ENCODE measurements at regions not wholly inside any gene's neighbourhood (a gene's known extent, or its start where the extent isn't known, plus 50 kb on each side); places are given as distances from the start of the nearest gene placed in this dataset.

DNA sequence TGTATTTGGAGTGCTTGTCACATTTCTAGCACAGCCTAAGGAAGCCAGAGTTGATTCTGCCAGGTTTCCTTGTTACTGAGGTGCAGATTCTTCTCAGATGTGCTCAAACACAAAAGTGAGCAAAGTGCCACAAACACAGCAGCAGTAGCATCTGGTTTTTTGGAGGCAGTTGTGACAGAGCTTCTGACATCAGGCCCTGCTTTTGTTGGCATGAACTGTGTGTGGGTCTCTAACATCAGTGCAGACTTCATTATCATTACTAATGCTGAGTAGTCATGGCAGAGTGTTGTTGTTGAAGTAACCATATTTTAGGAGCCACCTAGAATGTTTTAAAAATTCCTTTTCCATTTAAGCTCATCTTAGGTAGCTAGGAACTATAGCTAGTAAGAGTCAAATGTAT is 656.6 kb downstream of the ANKRD50 start:
- DNase-seq (ENCODE audit: low spot score), result no peak
- TF ChIP-seq EZH2phosphoT487 (IDR thresholded peaks at IDR 0.05; ENCODE audit: borderline replicate concordance, low read depth, low read length), result no peak
- TF ChIP-seq CTCF (conservative IDR thresholded peaks at IDR 0.05; ENCODE audit: low read length), result no peak
- intact Hi-C loops (cut with micrococcal nuclease; ENCODE audit: unreplicated experiment), result no loop called here
- BruUV-seq (replicated peaks), result no TSS peak
- ChIA-PET CTCF (ENCODE audit: unreplicated experiment) (no interaction called here), POLR2A (no interaction called here)
- no peak overlapping the region for H2AFZ ChIP-seq (ENCODE audit: low read length)
- no peaks in the 10 kb centered on the region for H3K36me3 ChIP-seq (ENCODE audit: insufficient read depth, low read length)
- H4K20me1 ChIP-seq (ENCODE audit: insufficient read depth, low read length), result no peaks in the 10 kb centered on the region
- no peaks in the 10 kb centered on the region for H3K9me2 ChIP-seq (ENCODE audit: insufficient read depth, low read length)
- H3K9me3 ChIP-seq (ENCODE audit: low read length), result no peaks in the 10 kb centered on the region
- no peak overlapping the region for H3K4me3 ChIP-seq (ENCODE audit: low read depth, low read length, poor library complexity, severe bottlenecking)
- H3K27ac ChIP-seq (ENCODE audit: low read depth, low read length, poor library complexity, severe bottlenecking), result no peak overlapping the region
- H3K4me1 ChIP-seq (ENCODE audit: insufficient read depth, low read length, poor library complexity, severe bottlenecking), result peaks cover 9% of the 10 kb centered on the region
- no peak overlapping the region for H3K4me2 ChIP-seq (ENCODE audit: low read length)
- H3K79me2 ChIP-seq (ENCODE audit: insufficient read depth, low read depth, low read length), result no peaks in the 10 kb centered on the region

DNA sequence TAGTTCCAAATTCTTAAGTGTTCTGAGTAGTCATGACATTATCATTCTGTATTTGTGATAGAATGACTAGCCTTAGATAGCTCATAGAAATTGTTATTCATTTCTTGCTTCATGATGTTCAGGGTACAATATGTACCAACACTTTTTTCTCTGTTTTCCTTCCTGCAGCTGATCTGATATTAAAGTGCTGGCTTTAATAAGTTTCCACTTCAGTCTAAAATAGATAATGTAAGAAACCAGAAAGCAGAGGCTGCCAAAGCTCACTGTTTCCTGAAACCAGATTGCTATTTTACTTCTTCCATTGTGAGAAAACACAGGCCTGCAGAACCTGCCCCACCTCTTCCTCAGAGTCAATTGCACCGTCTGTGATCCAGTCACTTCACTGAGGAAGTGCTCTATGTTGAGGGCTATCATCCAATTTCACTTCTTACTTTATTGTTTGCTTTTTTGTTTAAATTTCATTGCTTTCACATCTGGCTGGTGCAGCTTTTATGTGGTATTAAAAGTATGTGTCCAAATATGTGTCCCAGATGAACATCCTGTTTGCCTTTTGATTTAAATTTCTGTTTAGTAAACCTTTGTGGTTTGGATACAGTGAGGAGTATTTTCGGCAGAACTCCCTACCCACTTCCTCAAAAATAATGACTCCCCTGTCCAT is 652.1 kb downstream of the ANKRD50 start:
- H3K36me3 ChIP-seq (ENCODE audit: insufficient read depth, low read length), result no peaks in the 10 kb centered on the region
- BruUV-seq (replicated peaks), result no TSS peak
- no peaks in the 10 kb centered on the region for H3K9me3 ChIP-seq (ENCODE audit: low read length)
- H3K4me3 ChIP-seq (ENCODE audit: low read depth, low read length, poor library complexity, severe bottlenecking), result no peak overlapping the region
- H3K9me2 ChIP-seq (ENCODE audit: insufficient read depth, low read length), result no peaks in the 10 kb centered on the region
- no peaks in the 10 kb centered on the region for H4K20me1 ChIP-seq (ENCODE audit: insufficient read depth, low read length)
- H3K27ac ChIP-seq (ENCODE audit: low read depth, low read length, poor library complexity, severe bottlenecking), result peak overlapping the region; percentile 10
- ChIA-PET POLR2A (interaction anchor here (0.6 to 0.7 kb wide), 2 partner anchors 215 to 577 kb away, joined by 3 read pairs; no protein-coding TSS in a partner anchor), CTCF (ENCODE audit: unreplicated experiment) (no interaction called here)
- H3K4me2 ChIP-seq (ENCODE audit: low read length), result peak overlapping the region; percentile 40
- TF ChIP-seq CTCF (conservative IDR thresholded peaks at IDR 0.05; ENCODE audit: low read length) (no peak), EZH2phosphoT487 (IDR thresholded peaks at IDR 0.05; ENCODE audit: borderline replicate concordance, low read depth, low read length) (no peak)
- H3K4me1 ChIP-seq (ENCODE audit: insufficient read depth, low read length, poor library complexity, severe bottlenecking), result peaks cover 11% of the 10 kb centered on the region
- peak; percentile 29 for DNase-seq (ENCODE audit: low spot score)
- H2AFZ ChIP-seq (ENCODE audit: low read length), result peak overlapping the region; percentile 24; the same call in 1 of the 2 replicates
- H3K79me2 ChIP-seq (ENCODE audit: insufficient read depth, low read depth, low read length), result no peaks in the 10 kb centered on the region
- intact Hi-C loops (cut with micrococcal nuclease; ENCODE audit: unreplicated experiment), result no loop called here

GRCh38 chr4:124061413-124061812 is 651.1 kb downstream of the ANKRD50 start:
- intact Hi-C loops (cut with micrococcal nuclease; ENCODE audit: unreplicated experiment), result no loop called here
- Histone ChIP-seq H3K79me2 (ENCODE audit: insufficient read depth, low read depth, low read length) (no peaks in the 10 kb centered on the region), H2AFZ (ENCODE audit: low read length) (no peak overlapping the region), H3K27ac (ENCODE audit: low read depth, low read length, poor library complexity, severe bottlenecking) (no peak overlapping the region), H3K4me2 (ENCODE audit: low read length) (no peak overlapping the region), H3K4me1 (ENCODE audit: insufficient read depth, low read length, poor library complexity, severe bottlenecking) (peaks cover 11% of the 10 kb centered on the region), H3K9me2 (ENCODE audit: insufficient read depth, low read length) (no peaks in the 10 kb centered on the region), H3K4me3 (ENCODE audit: low read depth, low read length, poor library complexity, severe bottlenecking) (no peak overlapping the region), H3K36me3 (ENCODE audit: insufficient read depth, low read length) (no peaks in the 10 kb centered on the region), H4K20me1 (ENCODE audit: insufficient read depth, low read length) (no peaks in the 10 kb centered on the region), H3K9me3 (ENCODE audit: low read length) (no peaks in the 10 kb centered on the region)
- ChIA-PET POLR2A (interaction anchor here (0.6 kb wide), 1 partner anchor 471 kb away, joined by 3 read pairs; no protein-coding TSS in a partner anchor), CTCF (ENCODE audit: unreplicated experiment) (no interaction called here)
- no TSS peak for BruUV-seq (replicated peaks)
- no peak for DNase-seq (ENCODE audit: low spot score)
- TF ChIP-seq CTCF (conservative IDR thresholded peaks at IDR 0.05; ENCODE audit: low read length) (no peak), EZH2phosphoT487 (IDR thresholded peaks at IDR 0.05; ENCODE audit: borderline replicate concordance, low read depth, low read length) (no peak)

Data from OCI-LY7 (cell line).